ENCODE measurements at regions not wholly inside any gene's neighbourhood (a gene's known extent, or its start where the extent isn't known, plus 50 kb on each side); places are given as distances from the start of the nearest gene placed in this dataset.

- no peaks in the 10 kb centered on the region for H3F3A ChIP-seq (ENCODE audit: low read depth)
- no peaks in the 10 kb centered on the region for H3K79me2 ChIP-seq (ENCODE audit: insufficient read depth, low read length)
- no peaks in the 10 kb centered on the region for H3K27me3 ChIP-seq (ENCODE audit: insufficient read depth, low read length, poor library complexity, severe bottlenecking)
- no peak overlapping the region for H3K4me2 ChIP-seq (ENCODE audit: low read depth, low read length, poor library complexity, severe bottlenecking)
- TF ChIP-seq EZH2phosphoT487 (IDR thresholded peaks at IDR 0.05; ENCODE audit: borderline replicate concordance) (no peak), CTCF (conservative IDR thresholded peaks at IDR 0.05; ENCODE audit: low read length) (no peak)
- H3K4me3 ChIP-seq (ENCODE audit: low read length, poor library complexity, severe bottlenecking) = no peak overlapping the region
- no peaks in the 10 kb centered on the region for H3K4me1 ChIP-seq (ENCODE audit: insufficient read depth, low read length, poor library complexity, severe bottlenecking)
- no peak overlapping the region for H2AFZ ChIP-seq (ENCODE audit: low read length)
- H3K36me3 ChIP-seq (ENCODE audit: insufficient read depth, low read length) = no peaks in the 10 kb centered on the region
- H3K9ac ChIP-seq (ENCODE audit: low read depth, low read length, poor library complexity, severe bottlenecking) = no peak overlapping the region
- no peaks in the 10 kb centered on the region; the same call in 1 of the 2 replicates for H3K9me3 ChIP-seq (ENCODE audit: insufficient read depth, low read depth, low read length)
- H4K20me1 ChIP-seq (ENCODE audit: insufficient read depth, low read length, poor library complexity, severe bottlenecking) = no peaks in the 10 kb centered on the region
- no peaks in the 10 kb centered on the region for H3K9me2 ChIP-seq (replicated peaks; ENCODE audit: low read depth, low read length)
Measured at GRCh38 chr19:28929006-28929405, 283.9 kb downstream of the UQCRFS1 start.

GRCh38 chr19:28927456-28927855 is 285.5 kb downstream of the UQCRFS1 start:
- H3K79me2 ChIP-seq (ENCODE audit: insufficient read depth, low read length) = no peaks in the 10 kb centered on the region
- no peak overlapping the region for H2AFZ ChIP-seq (ENCODE audit: low read length)
- no peaks in the 10 kb centered on the region for H3K27me3 ChIP-seq (ENCODE audit: insufficient read depth, low read length, poor library complexity, severe bottlenecking)
- TF ChIP-seq CTCF (conservative IDR thresholded peaks at IDR 0.05; ENCODE audit: low read length) (no peak), EZH2phosphoT487 (IDR thresholded peaks at IDR 0.05; ENCODE audit: borderline replicate concordance) (no peak)
- H3K4me1 ChIP-seq (ENCODE audit: insufficient read depth, low read length, poor library complexity, severe bottlenecking) = no peaks in the 10 kb centered on the region
- no peak overlapping the region for H3K4me3 ChIP-seq (ENCODE audit: low read length, poor library complexity, severe bottlenecking)
- no peaks in the 10 kb centered on the region for H3F3A ChIP-seq (ENCODE audit: low read depth)
- no peaks in the 10 kb centered on the region for H3K9me3 ChIP-seq (ENCODE audit: insufficient read depth, low read depth, low read length)
- no peak overlapping the region for H3K4me2 ChIP-seq (ENCODE audit: low read depth, low read length, poor library complexity, severe bottlenecking)
- no peaks in the 10 kb centered on the region for H3K36me3 ChIP-seq (ENCODE audit: insufficient read depth, low read length)
- no peaks in the 10 kb centered on the region for H4K20me1 ChIP-seq (ENCODE audit: insufficient read depth, low read length, poor library complexity, severe bottlenecking)
- no peak overlapping the region for H3K9ac ChIP-seq (ENCODE audit: low read depth, low read length, poor library complexity, severe bottlenecking)
- no peaks in the 10 kb centered on the region for H3K9me2 ChIP-seq (replicated peaks; ENCODE audit: low read depth, low read length)

- no peaks in the 10 kb centered on the region for H4K20me1 ChIP-seq (ENCODE audit: insufficient read depth, low read length, poor library complexity, severe bottlenecking)
- no peaks in the 10 kb centered on the region for H3K4me1 ChIP-seq (ENCODE audit: insufficient read depth, low read length, poor library complexity, severe bottlenecking)
- H3K4me3 ChIP-seq (ENCODE audit: low read length, poor library complexity, severe bottlenecking) = no peak overlapping the region
- H3K36me3 ChIP-seq (ENCODE audit: insufficient read depth, low read length) = no peaks in the 10 kb centered on the region
- TF ChIP-seq EZH2phosphoT487 (IDR thresholded peaks at IDR 0.05; ENCODE audit: borderline replicate concordance) (no peak), CTCF (conservative IDR thresholded peaks at IDR 0.05; ENCODE audit: low read length) (no peak)
- no peak overlapping the region for H3K9ac ChIP-seq (ENCODE audit: low read depth, low read length, poor library complexity, severe bottlenecking)
- no peaks in the 10 kb centered on the region for H3F3A ChIP-seq (ENCODE audit: low read depth)
- no peaks in the 10 kb centered on the region for H3K79me2 ChIP-seq (ENCODE audit: insufficient read depth, low read length)
- peaks cover 3% of the 10 kb centered on the region; the same call in 1 of the 2 replicates for H3K9me3 ChIP-seq (ENCODE audit: insufficient read depth, low read depth, low read length)
- H3K9me2 ChIP-seq (replicated peaks; ENCODE audit: low read depth, low read length) = no peaks in the 10 kb centered on the region
- no peak overlapping the region for H2AFZ ChIP-seq (ENCODE audit: low read length)
- H3K27me3 ChIP-seq (ENCODE audit: insufficient read depth, low read length, poor library complexity, severe bottlenecking) = no peaks in the 10 kb centered on the region
- no peak overlapping the region for H3K4me2 ChIP-seq (ENCODE audit: low read depth, low read length, poor library complexity, severe bottlenecking)
Measured at GRCh38 chr19:28920269-28921066, 292.5 kb downstream of the UQCRFS1 start.

Data from Loucy (cell line).